Liver (tissue), 3 donors: ENCODE measurements at regions not wholly inside any gene's neighbourhood (a gene's known extent, or its start where the extent isn't known, plus 50 kb on each side); places are given as distances from the start of the nearest gene placed in this dataset.

ENCODE experiments used
- RAD21 ChIP-seq, 2 donors: IDR thresholded peaks; 2 replicates each; pipeline ENCODE4 v1.6.1; 2016; ENCODE audit warnings: antibody characterized with exemption in 2 of 2, mild to moderate bottlenecking in 2 of 2
- RXRA ChIP-seq, 2 donors: IDR thresholded peaks; 2 replicates each; pipeline ENCODE4 v1.6.1; 2017 to 2018; ENCODE audit warnings: antibody characterized with exemption in 2 of 2, mild to moderate bottlenecking in 1 of 2
- TF ChIP-seq, protein P1 (sequence below): fragments of 150-350 bp; IDR thresholded peaks from 2 replicates; pipeline ENCODE4 v1.5.1; 2017; ENCODE audit warnings: improper control_type of control experiment, low read depth, low read length; ENCODE audit not compliant: missing input control
- donor health status: healthy.
- donor health status: healthy.

DNA sequence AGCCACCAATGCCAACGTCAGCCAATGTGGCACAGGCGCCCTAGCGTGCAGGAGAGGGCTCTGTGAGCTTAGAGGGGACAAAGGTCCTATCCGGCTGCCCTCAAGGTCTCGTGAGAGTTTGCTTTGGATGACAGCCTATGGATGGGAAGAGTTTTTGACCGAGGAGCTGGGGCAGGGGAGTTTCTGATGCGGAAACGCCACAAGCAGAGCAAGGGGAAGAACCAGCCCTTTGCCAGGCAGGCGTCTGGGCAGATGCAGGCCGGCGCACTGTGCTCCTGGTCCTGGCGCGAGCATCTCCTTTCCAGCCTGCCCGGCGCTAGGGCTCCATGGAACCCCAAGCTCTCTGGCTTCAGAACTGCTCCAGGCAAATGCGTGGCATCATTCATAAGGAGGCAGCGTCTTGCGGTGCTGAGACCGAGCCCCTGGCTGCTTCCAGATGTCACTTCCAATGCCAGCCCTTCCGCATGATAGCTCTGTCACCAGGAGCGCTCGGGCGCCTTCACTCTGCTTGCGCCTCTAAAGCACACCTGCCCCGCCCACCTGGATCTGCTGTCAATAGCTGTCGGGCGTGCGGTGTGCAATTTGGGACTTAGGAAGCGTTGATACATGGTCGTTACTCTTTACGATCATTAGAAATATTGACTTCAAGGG lies 374.9 kb upstream of the IRX1 start:
- TF ChIP-seq, protein P1, sequence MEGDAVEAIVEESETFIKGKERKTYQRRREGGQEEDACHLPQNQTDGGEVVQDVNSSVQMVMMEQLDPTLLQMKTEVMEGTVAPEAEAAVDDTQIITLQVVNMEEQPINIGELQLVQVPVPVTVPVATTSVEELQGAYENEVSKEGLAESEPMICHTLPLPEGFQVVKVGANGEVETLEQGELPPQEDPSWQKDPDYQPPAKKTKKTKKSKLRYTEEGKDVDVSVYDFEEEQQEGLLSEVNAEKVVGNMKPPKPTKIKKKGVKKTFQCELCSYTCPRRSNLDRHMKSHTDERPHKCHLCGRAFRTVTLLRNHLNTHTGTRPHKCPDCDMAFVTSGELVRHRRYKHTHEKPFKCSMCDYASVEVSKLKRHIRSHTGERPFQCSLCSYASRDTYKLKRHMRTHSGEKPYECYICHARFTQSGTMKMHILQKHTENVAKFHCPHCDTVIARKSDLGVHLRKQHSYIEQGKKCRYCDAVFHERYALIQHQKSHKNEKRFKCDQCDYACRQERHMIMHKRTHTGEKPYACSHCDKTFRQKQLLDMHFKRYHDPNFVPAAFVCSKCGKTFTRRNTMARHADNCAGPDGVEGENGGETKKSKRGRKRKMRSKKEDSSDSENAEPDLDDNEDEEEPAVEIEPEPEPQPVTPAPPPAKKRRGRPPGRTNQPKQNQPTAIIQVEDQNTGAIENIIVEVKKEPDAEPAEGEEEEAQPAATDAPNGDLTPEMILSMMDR: no peak
- TF ChIP-seq RXRA (IDR thresholded peaks at IDR 0.05) (no peak), RAD21 (IDR thresholded peaks at IDR 0.05) (no peak)
